GM21723 (cell line): ENCODE measurements at regions not wholly inside any gene's neighbourhood (a gene's known extent, or its start where the extent isn't known, plus 50 kb on each side); places are given as distances from the start of the nearest gene placed in this dataset.

Source experiments
- ATAC-seq: cut with Tn5 transposase; IDR thresholded peaks from one replicate; pipeline ENCODE4 v1.9.1; 2021; ENCODE audit warnings: mild to moderate bottlenecking, moderate library complexity; ENCODE audit not compliant: unreplicated experiment

GRCh38 chr1:8147956-8148355 is 121.8 kb upstream of the ERRFI1 start:
- no peak for ATAC-seq

GRCh38 chr1:8146257-8146855 is 120.2 kb upstream of the ERRFI1 start:
- no peak for ATAC-seq

DNA sequence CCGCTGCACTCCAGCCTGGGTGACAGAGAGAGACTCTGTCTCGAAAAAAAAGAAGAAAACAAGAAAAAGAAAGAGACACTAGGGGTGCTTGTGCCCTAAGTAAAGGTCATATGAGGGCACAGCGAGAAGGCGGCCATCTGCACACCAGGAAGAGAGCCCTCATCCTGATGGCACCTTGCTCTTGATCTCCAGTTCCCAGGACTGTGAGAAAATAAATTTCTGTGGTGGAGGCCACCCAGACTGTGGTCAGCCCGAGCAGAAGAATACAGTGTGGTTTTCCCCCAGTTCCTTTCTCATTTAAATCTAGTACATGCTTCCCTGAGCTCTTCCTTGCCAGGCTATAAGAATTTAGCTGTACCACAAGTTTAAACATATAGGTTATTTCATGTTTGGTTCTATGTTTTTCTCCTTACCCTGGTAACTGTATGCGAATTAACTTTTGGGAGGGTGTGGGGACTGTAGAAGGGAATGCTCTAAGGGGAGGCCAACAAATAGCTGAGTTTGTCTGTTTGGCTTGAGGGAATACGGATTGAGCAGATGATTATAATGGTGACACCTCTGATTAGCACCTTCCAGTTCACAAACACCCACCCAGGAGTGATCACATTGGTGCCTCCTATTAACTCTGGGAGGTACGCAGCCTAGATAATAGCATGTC is 119.6 kb upstream of the ERRFI1 start:
- no peak for ATAC-seq

GRCh38 chr1:8144323-8144722 is 118.2 kb upstream of the ERRFI1 start:
- ATAC-seq = no peak

GRCh38 chr1:8142955-8143629 is 117.0 kb upstream of the ERRFI1 start:
- no peak for ATAC-seq

- ATAC-seq = no peak
Observed at GRCh38 chr1:8139941-8140340, 113.8 kb upstream of the ERRFI1 start.

GRCh38 chr1:8139383-8139782 is 113.3 kb upstream of the ERRFI1 start:
- no peak for ATAC-seq

- no peak for ATAC-seq
Observed at GRCh38 chr1:8138673-8139072, 112.6 kb upstream of the ERRFI1 start.

DNA sequence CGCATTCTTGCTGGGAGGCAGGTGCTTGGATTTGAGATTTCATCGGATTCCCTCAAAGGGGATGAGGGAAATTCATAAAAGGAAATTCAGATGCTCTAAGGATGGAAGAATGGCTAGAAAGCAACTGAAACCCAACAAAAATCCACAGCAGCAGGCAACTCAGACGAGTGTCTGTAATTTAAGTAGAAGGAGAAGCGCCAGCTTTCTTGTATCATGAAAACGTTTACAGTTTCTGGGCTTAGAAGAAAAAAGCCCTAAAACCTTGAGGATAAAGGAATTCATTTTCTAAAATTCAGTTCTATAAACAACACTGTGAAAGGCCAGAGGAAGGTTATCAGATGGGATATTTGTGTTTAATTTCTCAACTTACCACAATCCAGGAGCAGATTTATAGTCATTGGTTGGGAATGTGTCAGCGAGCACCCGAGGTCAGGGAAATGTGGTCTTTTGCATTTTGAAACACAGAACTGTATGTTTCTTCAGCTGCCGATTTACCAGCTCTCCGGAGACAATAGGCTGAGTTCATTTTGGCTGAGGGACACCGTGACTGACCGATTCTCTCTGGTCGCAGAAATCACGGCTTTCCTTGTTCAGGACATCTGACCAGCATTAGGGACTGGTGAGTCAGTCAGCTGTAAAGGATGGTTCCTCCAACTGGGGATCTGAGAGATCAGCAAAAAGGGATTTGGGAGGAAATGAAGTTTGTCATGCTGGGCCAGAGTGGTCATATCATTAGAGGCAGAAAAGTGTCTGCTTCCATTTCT is 111.6 kb upstream of the ERRFI1 start:
- no peak for ATAC-seq

- no peak for ATAC-seq
Observed at GRCh38 chr1:8136766-8137165, 110.7 kb upstream of the ERRFI1 start.

DNA sequence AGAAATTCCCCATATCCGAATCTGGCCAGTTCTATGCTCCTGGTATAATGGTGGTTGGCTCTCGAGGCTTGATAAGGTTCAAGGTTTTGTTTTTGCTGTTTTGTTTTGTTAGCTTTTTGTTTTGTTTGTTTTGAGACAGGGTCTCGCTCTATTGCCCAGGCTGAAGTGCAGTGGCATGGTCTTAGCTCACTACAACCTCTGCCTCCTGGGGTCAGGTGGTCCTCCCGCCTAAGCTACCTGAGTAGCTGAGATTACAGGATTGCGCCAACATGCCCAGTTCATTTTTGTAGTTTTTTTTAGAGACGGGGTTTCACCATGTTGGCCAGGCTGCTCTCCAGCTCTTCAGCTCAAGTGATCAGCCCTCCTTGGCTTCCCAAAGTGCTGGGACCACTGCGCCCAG is 109.1 kb upstream of the ERRFI1 start:
- ATAC-seq = no peak

DNA sequence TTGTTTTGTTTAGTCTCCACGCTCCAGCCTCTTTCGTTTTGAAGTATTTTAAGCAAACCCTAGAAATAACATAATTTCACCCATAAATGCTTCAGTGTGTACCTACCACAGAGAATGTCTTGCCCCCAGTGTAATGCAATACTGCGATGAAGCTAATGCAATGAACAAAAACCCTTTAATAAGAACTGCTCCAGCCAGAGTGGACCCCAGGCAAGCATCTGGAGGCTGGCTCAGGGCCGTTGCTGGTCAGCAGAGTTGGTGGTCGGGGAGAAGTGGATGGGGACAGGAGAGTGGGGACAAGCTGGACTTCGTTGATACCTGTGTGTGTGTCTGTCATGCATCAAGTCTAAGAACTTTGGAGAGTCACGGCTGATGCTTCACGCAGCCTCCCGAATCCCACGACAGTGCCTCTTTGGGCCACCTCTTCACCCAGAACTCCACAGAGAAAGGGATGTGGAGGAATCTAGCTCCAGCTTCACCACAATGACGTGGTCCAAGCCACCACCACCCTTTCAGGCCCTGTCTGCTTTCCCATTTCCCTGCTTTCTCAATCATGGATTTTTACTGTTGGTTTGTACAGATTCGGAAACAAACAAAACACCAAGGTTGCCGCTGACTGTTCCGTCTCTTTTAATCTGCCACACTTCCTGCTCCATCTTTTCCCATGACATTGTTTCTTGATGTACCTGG is 108.6 kb upstream of the ERRFI1 start:
- no peak for ATAC-seq

- ATAC-seq = no peak
Observed at GRCh38 chr1:8133657-8134430, 107.7 kb upstream of the ERRFI1 start.

- ATAC-seq = no peak
Observed at GRCh38 chr1:8133190-8133589, 107.1 kb upstream of the ERRFI1 start.

GRCh38 chr1:8127171-8127641 is 101.1 kb upstream of the ERRFI1 start:
- no peak for ATAC-seq

DNA sequence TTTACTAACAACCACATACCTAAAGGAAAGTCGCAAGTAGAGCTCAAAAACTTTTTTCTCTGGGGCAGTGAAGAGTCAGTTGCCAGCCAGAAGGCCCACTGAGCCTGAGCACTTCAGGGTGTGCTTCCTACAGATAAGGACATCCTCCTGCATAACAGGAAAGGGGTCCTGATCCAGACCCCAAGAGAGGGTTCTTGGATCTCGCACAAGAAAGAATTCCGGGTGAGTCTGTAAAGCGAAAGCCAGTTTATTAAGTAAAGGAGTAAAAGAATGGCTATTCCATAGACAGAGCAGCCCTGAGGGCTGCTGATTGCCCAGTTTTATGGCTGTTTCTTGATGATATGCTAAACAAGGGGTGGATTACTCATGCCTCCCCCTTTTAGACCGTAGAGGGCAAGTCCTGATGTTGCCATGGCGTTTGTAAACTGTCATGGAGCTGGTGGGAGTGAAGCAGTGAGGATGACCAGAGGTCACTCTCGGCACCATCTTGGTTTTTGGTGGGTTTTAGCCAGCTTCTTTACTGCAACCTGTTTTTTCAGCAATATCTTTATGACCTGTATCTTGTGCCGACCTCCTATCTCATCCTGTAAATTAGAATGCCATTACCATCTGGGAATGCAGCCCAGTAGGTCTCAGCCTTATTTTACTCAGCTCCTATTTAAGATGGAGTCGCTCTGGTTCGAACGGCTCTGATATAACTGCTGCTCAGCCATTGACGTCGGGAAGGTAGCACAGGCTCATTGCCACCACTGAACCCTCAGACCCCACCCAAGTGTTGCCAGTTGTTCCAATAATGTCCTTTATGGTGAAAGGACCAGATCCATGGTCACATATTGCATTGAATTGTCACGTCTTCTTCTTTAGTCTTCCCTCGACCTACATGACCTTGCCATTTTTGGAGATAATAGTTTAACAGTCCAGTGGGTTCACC is 96.6 kb upstream of the ERRFI1 start:
- ATAC-seq = no peak

- ATAC-seq = no peak
Observed at GRCh38 chr1:8122160-8122476, 96.0 kb upstream of the ERRFI1 start.

GRCh38 chr1:8121261-8122159 is 95.4 kb upstream of the ERRFI1 start:
- ATAC-seq = no peak
